Activated T-helper 2 cell treated with anti-CD3 and anti-CD28 coated beads, Interferon-gamma antibody, Interleukin-2, Interleukin-4, amounts not matched to agents 10 μg/mL and 5 μg/mL and 100 μg/mL, durations not matched to agents 14 hours and 24 hours and 36 hours (primary cell): ENCODE measurements at regions not wholly inside any gene's neighbourhood (a gene's known extent, or its start where the extent isn't known, plus 50 kb on each side); places are given as distances from the start of the nearest gene placed in this dataset.

Source experiments
- DNase-seq: peaks from one replicate; pipeline ENCODE4 v3.0.0; 2021; ENCODE audit warnings: low spot score
- H3K27ac Mint-ChIP-seq: one replicate; pipeline ENCODE4 v1.8.0; 2021; ENCODE audit warnings: mixed read lengths
- H3K27me3 Mint-ChIP-seq: one replicate; pipeline ENCODE4 v1.8.0; 2021; ENCODE audit warnings: low read depth, mixed read lengths
- H3K36me3 Mint-ChIP-seq: one replicate; pipeline ENCODE4 v1.8.0; 2021; ENCODE audit warnings: low read depth, mixed read lengths
- H3K4me1 Mint-ChIP-seq: one replicate; pipeline ENCODE4 v1.8.0; 2021; ENCODE audit warnings: low read depth, mixed read lengths
- H3K4me3 Mint-ChIP-seq: one replicate; pipeline ENCODE4 v1.8.0; 2021; ENCODE audit warnings: low read depth, mild to moderate bottlenecking, moderate library complexity, mixed read lengths
- H3K9me3 Mint-ChIP-seq: one replicate; pipeline ENCODE4 v1.8.0; 2021; ENCODE audit warnings: mixed read lengths
- intact Hi-C: fragments of 100-400 bp; cut with micrococcal nuclease; formaldehyde crosslinking; loops from one replicate; pipeline ENCODE4 v1.15.1; 2023

- Mint-ChIP-seq H3K27me3 (no peaks in the 10 kb centered on the region), H3K27ac (no peak overlapping the region), H3K36me3 (no peaks in the 10 kb centered on the region), H3K4me1 (no peaks in the 10 kb centered on the region), H3K4me3 (no peak overlapping the region), H3K9me3 (no peaks in the 10 kb centered on the region)
- intact Hi-C loops, result no loop called here
- DNase-seq, result no peak
Measured at GRCh38 chr1:188466539-188466938, 1637.8 kb downstream of the PLA2G4A start.

- Mint-ChIP-seq H3K27ac (no peak overlapping the region), H3K36me3 (no peaks in the 10 kb centered on the region), H3K9me3 (peaks cover 28% of the 10 kb centered on the region), H3K4me1 (no peaks in the 10 kb centered on the region), H3K4me3 (no peak overlapping the region), H3K27me3 (no peaks in the 10 kb centered on the region)
- intact Hi-C loops, result no loop called here
- no peak for DNase-seq
Measured at GRCh38 chr1:188476606-188477005, 1647.9 kb downstream of the PLA2G4A start.

GRCh38 chr1:188489336-188490112 lies 1660.8 kb downstream of the PLA2G4A start:
- no peaks in the 10 kb centered on the region for H3K27me3 Mint-ChIP-seq
- no peak overlapping the region for H3K4me3 Mint-ChIP-seq
- DNase-seq, result no peak
- no peaks in the 10 kb centered on the region for H3K4me1 Mint-ChIP-seq
- H3K36me3 Mint-ChIP-seq, result no peaks in the 10 kb centered on the region
- H3K9me3 Mint-ChIP-seq, result peaks cover 3% of the 10 kb centered on the region
- intact Hi-C loops, result no loop called here
- H3K27ac Mint-ChIP-seq, result no peak overlapping the region

GRCh38 chr1:188496506-188496905 lies 1667.8 kb downstream of the PLA2G4A start:
- H3K27me3 Mint-ChIP-seq, result no peaks in the 10 kb centered on the region
- no peak overlapping the region for H3K27ac Mint-ChIP-seq
- no peak overlapping the region for H3K4me3 Mint-ChIP-seq
- intact Hi-C loops, result no loop called here
- DNase-seq, result no peak
- no peaks in the 10 kb centered on the region for H3K4me1 Mint-ChIP-seq
- no peaks in the 10 kb centered on the region for H3K36me3 Mint-ChIP-seq
- H3K9me3 Mint-ChIP-seq, result peaks cover 13% of the 10 kb centered on the region

- Mint-ChIP-seq H3K27ac (no peak overlapping the region), H3K9me3 (peaks cover 10% of the 10 kb centered on the region), H3K4me1 (no peaks in the 10 kb centered on the region), H3K36me3 (no peaks in the 10 kb centered on the region), H3K27me3 (no peaks in the 10 kb centered on the region), H3K4me3 (no peak overlapping the region)
- no peak for DNase-seq
- intact Hi-C loops, result no loop called here
Measured at GRCh38 chr1:188497020-188497419, 1668.3 kb downstream of the PLA2G4A start.

GRCh38 chr1:188499690-188500089 lies 1670.9 kb downstream of the PLA2G4A start:
- no peaks in the 10 kb centered on the region for H3K36me3 Mint-ChIP-seq
- H3K27me3 Mint-ChIP-seq, result no peaks in the 10 kb centered on the region
- no peak overlapping the region for H3K27ac Mint-ChIP-seq
- peaks cover 10% of the 10 kb centered on the region for H3K9me3 Mint-ChIP-seq
- no peak overlapping the region for H3K4me3 Mint-ChIP-seq
- intact Hi-C loops, result no loop called here
- no peak for DNase-seq
- no peaks in the 10 kb centered on the region for H3K4me1 Mint-ChIP-seq

- intact Hi-C loops, result no loop called here
- no peaks in the 10 kb centered on the region for H3K4me1 Mint-ChIP-seq
- H3K27me3 Mint-ChIP-seq, result no peaks in the 10 kb centered on the region
- H3K9me3 Mint-ChIP-seq, result peaks cover 11% of the 10 kb centered on the region
- no peak overlapping the region for H3K4me3 Mint-ChIP-seq
- no peaks in the 10 kb centered on the region for H3K36me3 Mint-ChIP-seq
- DNase-seq, result no peak
- H3K27ac Mint-ChIP-seq, result no peak overlapping the region
Measured at GRCh38 chr1:188514917-188515316, 1686.2 kb downstream of the PLA2G4A start.

GRCh38 chr1:188517139-188517538 lies 1688.4 kb downstream of the PLA2G4A start:
- intact Hi-C loops, result no loop called here
- no peaks in the 10 kb centered on the region for H3K4me1 Mint-ChIP-seq
- no peak overlapping the region for H3K4me3 Mint-ChIP-seq
- no peaks in the 10 kb centered on the region for H3K36me3 Mint-ChIP-seq
- DNase-seq, result no peak
- H3K9me3 Mint-ChIP-seq, result peaks cover 8% of the 10 kb centered on the region
- no peaks in the 10 kb centered on the region for H3K27me3 Mint-ChIP-seq
- H3K27ac Mint-ChIP-seq, result no peak overlapping the region

- Mint-ChIP-seq H3K4me1 (no peaks in the 10 kb centered on the region), H3K27me3 (no peaks in the 10 kb centered on the region), H3K4me3 (no peak overlapping the region), H3K9me3 (peaks cover 11% of the 10 kb centered on the region), H3K36me3 (no peaks in the 10 kb centered on the region), H3K27ac (no peak overlapping the region)
- intact Hi-C loops, result no loop called here
- DNase-seq, result no peak
Measured at GRCh38 chr1:188551176-188551575, 1722.4 kb downstream of the PLA2G4A start.

- Mint-ChIP-seq H3K27ac (no peak overlapping the region), H3K27me3 (no peaks in the 10 kb centered on the region), H3K9me3 (peaks cover 6% of the 10 kb centered on the region), H3K4me3 (no peak overlapping the region), H3K36me3 (no peaks in the 10 kb centered on the region), H3K4me1 (no peaks in the 10 kb centered on the region)
- DNase-seq, result no peak
- intact Hi-C loops, result no loop called here
Measured at GRCh38 chr1:188557053-188557452, 1728.3 kb downstream of the PLA2G4A start.

GRCh38 chr1:188582911-188583532 lies 1754.3 kb downstream of the PLA2G4A start:
- H3K9me3 Mint-ChIP-seq, result no peaks in the 10 kb centered on the region
- no peaks in the 10 kb centered on the region for H3K36me3 Mint-ChIP-seq
- no peak for DNase-seq
- no peak overlapping the region for H3K27ac Mint-ChIP-seq
- H3K4me1 Mint-ChIP-seq, result no peaks in the 10 kb centered on the region
- intact Hi-C loops, result no loop called here
- no peaks in the 10 kb centered on the region for H3K27me3 Mint-ChIP-seq
- H3K4me3 Mint-ChIP-seq, result no peak overlapping the region

- Mint-ChIP-seq H3K27me3 (no peaks in the 10 kb centered on the region), H3K4me3 (no peak overlapping the region), H3K4me1 (no peaks in the 10 kb centered on the region), H3K9me3 (no peaks in the 10 kb centered on the region), H3K36me3 (no peaks in the 10 kb centered on the region), H3K27ac (no peak overlapping the region)
- DNase-seq, result no peak
- intact Hi-C loops, result no loop called here
Measured at GRCh38 chr1:188584119-188584518, 1755.4 kb downstream of the PLA2G4A start.

- Mint-ChIP-seq H3K27ac (no peak overlapping the region), H3K4me3 (no peak overlapping the region), H3K9me3 (peaks cover 11% of the 10 kb centered on the region), H3K36me3 (no peaks in the 10 kb centered on the region), H3K4me1 (no peaks in the 10 kb centered on the region), H3K27me3 (no peaks in the 10 kb centered on the region)
- no peak for DNase-seq
- intact Hi-C loops, result no loop called here
Measured at GRCh38 chr1:188590641-188591040, 1761.9 kb downstream of the PLA2G4A start.
